Fibroblast of villous mesenchyme (primary cell): ENCODE measurements at regions not wholly inside any gene's neighbourhood (a gene's known extent, or its start where the extent isn't known, plus 50 kb on each side); places are given as distances from the start of the nearest gene placed in this dataset.

Source experiments
- DNase-seq: peaks from one replicate; pipeline ENCODE4 v3.0.0-alpha.2; 2010; ENCODE audit warnings: low read depth
- H3K4me3 ChIP-seq: 2 replicates; pipeline ENCODE4 v1.5.1; 2011; ENCODE audit warnings: low read depth, mild to moderate bottlenecking, low read length
- CTCF ChIP-seq: IDR thresholded peaks from 2 replicates; pipeline ENCODE4 v1.5.1; 2012; ENCODE audit warnings: low read depth, mild to moderate bottlenecking, low read length; ENCODE audit not compliant: insufficient read depth

GRCh38 chr13:34356686-34357434, 538.9 kb downstream of the RFC3 start:
- TF ChIP-seq CTCF, result no peak
- DNase-seq, result no peak
- H3K4me3 ChIP-seq, result no peak overlapping the region

GRCh38 chr13:34357435-34358232, 539.7 kb downstream of the RFC3 start:
- TF ChIP-seq CTCF, result no peak
- no peak overlapping the region for H3K4me3 ChIP-seq
- peak; percentile 59 for DNase-seq

DNA sequence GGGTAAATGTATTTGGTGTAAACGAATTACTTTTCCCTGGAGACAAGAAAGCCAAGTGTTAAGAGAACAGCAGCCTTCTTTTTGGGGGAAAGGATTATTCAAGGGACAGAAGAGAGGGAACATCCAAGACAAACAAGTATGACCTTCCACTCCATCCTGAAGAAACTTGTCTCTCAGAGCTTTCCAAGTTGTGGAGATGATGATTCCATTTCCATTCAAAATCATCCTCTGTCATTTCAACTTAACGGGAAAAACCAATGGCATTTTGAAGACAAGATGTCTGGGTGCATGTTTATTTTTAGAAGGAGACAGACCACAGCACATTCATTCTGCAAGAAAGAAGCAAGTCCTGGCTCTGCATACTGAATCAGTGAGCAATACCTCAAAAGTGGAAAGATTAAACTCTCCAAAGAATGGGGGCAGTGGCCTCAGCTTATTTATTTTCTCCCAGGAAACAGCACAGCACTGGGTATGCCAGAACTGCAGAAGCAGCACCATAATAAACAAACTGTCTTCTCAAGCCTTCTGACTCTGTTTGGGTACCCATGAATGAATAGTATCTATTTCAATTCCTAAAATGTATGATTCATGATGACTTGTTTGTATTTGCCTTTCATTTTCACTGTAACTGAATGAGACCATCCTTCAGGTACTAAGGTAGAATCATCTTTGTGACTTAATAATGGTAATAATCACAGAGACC, 541.0 kb downstream of the RFC3 start:
- no peak overlapping the region for H3K4me3 ChIP-seq
- TF ChIP-seq CTCF, result no peak
- peak; percentile 80 for DNase-seq

DNA sequence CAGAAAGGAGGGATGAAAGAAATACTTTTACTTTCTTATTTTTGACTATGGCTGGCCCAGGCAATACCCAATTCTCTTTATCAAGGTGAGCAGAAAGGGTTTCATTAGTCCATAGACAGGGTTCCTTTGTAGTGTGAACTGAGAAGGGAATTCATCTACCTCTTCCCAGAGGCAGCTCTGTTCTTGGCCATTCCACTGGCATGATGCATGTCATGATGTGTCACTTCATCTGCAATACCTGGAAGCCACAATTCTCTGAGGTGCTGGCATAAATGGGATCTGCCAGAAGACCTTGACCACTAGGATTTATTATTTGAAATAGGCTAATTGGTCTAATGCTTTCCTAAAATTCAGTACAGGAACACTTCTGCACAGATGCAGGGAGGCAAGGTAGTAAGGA, 542.8 kb downstream of the RFC3 start:
- DNase-seq, result no peak
- TF ChIP-seq CTCF, result no peak
- no peak overlapping the region for H3K4me3 ChIP-seq

- no peak overlapping the region for H3K4me3 ChIP-seq
- DNase-seq, result peak; percentile 79
- TF ChIP-seq CTCF, result no peak
Observed at GRCh38 chr13:34361560-34361959, 543.6 kb downstream of the RFC3 start.

DNA sequence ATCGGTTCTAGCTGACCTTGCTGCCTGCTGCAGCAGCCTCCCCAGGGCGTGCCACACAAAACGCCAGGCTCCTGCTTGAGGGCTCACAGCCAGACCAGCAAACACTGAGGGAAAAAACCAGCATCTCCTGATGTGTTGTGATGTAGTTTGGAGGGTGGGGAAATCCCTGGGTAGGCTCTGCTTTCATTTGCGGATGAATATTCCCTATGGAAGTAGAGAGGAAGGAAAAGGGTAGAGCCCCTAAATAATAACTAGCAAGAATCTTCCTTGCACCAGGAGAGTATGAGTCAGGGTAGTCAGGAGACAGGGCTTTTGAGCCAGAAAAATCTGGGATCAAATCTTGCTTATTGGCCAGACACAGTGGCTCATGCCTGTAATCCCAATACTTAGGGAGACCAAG, 545.3 kb downstream of the RFC3 start:
- no peak overlapping the region for H3K4me3 ChIP-seq
- no peak for DNase-seq
- no peak for TF ChIP-seq CTCF
